ENCODE measurements at regions not wholly inside any gene's neighbourhood (a gene's known extent, or its start where the extent isn't known, plus 50 kb on each side); places are given as distances from the start of the nearest gene placed in this dataset.
A peak's percentile ranks its signal among the peaks of the same experiment; 100 is the strongest.

DNA sequence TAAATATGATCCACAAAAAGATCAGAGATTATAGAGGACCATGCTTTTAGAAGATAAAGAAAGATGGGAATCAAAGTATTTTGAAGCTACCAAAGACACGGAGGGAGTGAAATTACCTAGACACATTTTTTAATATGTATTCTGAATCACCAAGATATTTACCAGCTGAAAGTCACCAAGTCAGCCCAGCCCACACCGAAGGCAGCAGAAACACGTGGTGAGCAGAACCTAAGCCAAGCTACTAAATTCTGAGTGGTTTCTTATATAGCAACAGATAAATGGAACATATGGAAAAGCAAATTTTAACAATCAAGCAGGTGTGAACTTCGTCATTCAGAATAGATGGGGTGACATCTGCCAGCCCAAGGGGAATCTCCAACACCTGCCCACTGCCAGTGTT lies 134.7 kb upstream of the AKR1E2 start:
- DNase-seq (ENCODE audit: low read depth, low spot score), result no peak

DNA sequence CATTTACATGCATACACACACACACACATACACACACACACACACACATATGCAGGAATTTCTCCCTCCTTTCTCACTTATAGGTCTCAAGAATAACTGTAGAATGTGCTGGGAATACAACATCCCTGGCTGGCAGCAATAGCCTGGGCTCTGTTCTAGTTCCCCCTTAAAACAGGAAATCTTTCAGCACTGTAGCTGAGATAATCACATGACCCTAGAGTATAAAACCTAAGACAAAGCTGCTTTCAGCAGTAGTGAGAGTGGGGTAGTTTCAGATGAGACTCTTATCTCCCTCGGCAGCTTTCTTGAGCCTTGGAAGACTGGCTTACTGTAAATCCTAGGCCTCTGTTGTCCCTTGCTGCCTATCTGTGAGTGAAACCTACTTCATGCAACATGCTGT lies 137.4 kb upstream of the AKR1E2 start:
- DNase-seq (ENCODE audit: low read depth, low spot score), result no peak

DNA sequence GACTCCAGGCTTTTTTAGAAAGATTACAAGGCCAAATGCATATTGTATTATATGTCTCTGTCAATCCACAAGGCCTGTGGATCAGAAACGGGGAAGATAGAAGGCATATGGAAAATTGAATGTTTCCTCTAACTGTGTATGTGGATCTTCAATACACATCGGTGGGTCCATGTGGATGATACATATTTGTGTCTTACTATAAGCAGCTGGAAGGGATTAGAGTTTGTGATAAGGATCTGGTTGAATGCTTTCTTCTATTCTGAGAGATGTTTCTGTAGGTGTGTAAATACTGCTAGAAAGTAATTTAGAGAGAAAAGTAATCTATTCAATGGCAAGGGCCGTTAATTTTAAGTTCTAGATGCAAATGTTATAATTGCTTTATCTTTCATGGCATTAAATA lies 137.8 kb upstream of the AKR1E2 start:
- DNase-seq (ENCODE audit: low read depth, low spot score), result no peak

DNA sequence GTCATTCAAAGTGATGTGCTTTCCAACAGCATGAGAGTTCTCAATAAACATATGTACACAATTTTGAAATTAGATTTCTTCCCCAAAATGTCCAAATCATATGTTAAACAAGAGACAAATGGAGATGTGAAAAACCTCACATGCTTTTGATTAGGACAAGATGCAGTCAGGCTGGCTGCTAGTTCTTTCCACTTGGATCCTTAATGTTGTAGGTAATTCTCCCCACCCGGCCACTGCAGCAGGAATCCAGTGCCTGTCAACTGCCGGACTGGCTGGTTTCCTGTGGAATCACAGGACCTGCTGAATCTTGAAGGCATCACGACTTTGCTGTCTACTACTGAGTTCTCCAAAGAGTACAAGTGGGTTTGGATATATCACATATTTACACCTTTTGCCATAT lies 138.6 kb upstream of the AKR1E2 start:
- peak; percentile 11 for DNase-seq (ENCODE audit: low read depth, low spot score)

DNA sequence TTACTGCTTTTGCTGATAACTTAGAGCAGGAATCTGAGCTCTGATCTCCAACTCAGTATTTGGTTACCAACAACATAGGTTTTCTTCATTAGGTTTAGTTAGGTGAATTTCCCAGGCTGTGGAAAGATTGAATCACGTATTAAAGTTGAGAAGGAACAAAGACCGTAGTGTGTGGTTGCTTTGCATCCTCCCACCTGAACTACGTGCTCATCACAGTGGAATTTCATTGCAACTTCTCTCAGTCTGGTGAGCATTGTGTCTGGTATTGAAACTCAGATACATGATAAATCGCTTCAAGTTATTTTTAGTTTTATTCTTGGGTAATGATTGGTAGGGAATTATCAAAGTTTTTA lies 139.4 kb upstream of the AKR1E2 start:
- DNase-seq (ENCODE audit: low read depth, low spot score), result peak; percentile 89

DNA sequence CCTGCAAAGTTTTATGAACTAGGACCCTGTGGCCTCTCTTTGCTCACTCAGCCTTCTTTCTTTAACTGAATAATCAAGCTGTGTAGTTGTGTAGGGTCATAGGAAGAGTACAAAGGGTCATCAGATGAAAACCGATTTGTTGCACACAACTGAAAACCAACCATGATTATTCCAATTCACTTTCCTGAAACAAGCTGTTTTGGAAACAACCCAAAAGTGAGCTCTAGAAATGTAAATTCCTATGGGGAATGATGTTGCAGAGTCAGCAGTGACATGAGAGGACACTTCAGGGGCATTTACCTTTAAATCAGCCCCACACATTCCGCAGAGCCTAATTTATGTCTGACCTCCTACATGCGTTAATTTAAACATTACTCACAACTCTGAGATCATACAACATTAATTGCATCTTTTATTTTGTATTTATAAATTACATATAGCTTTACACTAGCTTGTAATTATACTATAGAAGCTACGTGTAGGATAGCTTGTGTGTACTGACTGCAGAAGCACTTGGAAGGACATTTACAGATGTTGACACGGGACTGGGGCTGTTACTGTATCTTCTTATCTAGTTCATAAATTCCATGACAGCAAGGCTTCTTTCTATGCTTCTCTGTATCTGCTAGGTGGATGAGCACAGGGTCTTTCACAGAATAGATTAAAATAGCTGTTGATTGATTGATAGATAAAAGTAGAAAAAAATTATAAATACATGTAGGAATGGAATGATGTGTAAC lies 139.9 kb upstream of the AKR1E2 start:
- DNase-seq (ENCODE audit: low read depth, low spot score), result no peak

DNA sequence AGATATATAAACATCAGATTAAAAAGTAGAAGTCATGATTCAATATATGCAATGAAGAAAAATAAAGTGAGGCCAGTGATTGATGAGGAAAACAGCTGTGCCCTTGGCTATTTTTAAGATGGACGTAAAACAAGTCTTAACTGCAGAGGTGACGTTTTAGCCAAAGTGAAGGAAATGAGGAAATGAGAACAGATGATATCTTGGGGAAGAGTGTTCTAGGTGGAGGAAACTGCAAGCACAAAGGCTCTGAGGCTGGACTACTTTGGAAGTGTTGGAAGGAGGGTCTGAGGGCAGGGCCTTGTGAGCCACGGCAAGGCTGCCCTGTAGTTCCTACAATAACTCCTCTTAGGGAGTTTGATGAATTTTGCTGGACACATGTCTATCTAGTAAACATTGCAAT lies 140.5 kb upstream of the AKR1E2 start:
- no peak for DNase-seq (ENCODE audit: low read depth, low spot score)

DNA sequence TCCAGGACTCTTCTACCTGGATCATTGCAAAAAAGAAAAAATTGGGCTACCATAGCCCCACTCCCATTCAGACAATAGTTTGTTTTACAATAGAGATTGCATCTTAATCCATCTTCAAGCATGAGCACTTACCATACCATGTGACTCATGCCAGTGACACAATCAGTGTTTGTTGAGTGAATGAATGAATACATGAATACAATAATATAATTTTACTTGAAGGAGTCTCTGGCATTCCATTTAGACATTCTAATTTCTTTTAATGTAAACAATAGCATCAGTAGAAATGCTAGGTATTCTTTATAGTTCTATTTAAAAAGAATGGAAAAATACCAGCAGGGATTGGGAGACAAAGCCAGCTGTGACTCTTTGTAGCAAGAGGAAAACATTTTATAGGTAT lies 141.6 kb upstream of the AKR1E2 start:
- DNase-seq (ENCODE audit: low read depth, low spot score), result no peak

DNA sequence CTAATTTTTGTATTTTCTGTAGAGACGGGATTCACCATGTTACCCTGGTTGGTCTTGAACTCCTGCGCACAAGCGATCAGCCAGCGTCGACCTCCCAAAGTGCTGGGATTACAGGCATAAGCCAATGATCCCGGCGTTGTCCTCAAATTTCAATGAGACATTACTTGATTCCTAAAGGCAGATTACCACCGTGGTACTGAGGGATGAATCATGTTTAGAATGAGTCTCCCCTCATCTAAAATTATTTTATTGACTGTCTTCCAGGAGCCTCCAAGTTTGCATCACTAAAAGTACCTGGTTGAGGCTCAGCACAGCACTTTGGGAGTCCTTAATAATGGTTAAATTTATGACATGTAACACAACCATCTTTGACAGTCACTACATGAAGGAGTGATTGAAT lies 142.2 kb upstream of the AKR1E2 start:
- DNase-seq (ENCODE audit: low read depth, low spot score), result no peak

DNA sequence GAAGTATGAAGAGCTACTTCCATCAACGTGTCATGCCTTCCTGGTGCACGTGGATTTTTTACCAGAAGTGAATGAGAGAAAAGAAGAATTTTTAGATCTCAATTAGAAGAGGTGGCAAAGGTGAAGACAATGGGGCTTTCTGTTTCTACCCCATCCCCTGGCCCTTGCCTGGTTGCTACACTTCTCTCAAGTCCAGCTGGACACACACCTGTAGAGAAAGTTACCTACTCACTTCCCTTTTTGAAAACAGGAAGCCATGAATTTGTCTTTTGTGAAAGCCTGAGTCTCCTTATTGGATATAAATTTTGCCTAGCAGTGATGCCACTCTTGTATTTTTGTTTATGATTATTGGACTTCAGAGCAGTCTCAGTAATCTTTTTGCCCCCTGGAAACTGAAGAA lies 142.9 kb upstream of the AKR1E2 start:
- DNase-seq (ENCODE audit: low read depth, low spot score), result no peak

DNA sequence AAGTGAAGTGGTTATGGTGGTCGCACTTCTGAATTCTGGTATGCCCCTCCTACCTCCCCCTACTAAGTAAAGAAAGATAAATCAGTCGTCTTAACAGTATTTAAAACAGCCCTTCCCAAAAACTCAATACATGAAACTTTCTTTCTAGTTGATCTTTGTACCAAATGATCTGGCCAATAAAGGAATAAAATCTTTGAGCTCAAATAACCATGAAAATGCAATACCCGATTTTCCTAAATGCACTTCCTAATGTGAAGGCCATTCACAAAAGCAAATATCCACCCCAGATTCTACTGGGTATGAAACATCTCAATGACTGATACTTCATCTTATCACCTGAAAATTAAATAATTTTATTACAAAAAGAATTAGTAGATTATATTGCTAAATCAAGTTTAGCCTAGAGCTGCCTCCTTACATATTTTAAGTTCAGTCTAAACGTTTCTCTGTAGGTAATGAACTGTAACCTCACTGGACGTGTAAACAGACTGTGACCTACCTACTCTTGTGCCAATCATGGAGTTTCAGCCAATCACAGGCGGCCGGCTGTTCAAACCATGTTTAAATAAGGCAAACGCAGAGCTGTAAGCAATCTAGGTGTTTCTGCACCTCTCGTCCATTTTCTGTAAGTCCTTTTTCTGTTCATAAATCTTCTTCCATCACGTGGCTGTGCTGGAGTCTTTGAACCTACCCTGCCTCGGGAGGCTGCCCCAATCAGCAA lies 146.9 kb upstream of the AKR1E2 start:
- DNase-seq (ENCODE audit: low read depth, low spot score), result no peak

DNA sequence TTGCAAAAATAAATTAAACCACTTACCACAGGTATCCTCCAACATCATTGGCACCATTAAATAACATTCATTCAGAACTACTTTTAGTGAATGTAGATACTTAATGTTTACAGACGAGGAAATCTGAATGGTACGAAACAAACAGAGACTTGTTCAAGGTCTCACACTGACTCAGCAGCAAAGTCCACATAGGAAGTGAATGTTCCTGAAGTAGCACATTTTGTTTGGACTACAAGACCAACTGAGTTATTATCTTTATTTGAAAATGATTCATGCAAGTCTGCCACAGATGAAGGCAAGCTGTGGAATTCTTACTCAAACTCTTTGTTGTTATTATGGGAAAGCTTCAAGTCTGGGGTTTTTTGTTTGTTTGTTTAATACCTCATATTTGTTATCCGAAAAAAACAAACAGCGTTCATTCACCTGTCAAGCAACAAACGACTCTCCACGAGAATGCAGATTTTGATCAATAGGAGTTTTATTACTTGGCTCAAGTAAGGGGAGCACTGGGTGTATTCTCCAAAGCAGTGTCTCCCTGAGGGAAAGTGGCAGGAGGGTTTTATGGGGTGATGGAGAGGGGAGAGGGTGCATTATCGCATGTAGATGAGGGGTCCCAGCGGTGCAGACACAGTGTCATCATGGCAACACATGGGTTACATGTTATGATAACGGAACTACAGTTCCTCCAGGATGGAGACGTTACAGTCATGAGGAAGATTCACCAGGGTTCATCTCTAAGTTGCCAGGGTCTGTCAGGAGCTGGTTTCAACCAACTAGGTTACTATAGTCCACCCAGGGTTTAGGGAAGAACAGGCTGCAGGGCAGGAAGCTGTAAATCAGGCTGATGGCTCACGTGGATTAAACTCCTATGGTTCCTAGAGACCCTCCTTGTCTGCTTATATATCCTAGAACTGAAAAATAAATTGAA lies 147.7 kb upstream of the AKR1E2 start:
- peak; percentile 63 for DNase-seq (ENCODE audit: low read depth, low spot score)

DNA sequence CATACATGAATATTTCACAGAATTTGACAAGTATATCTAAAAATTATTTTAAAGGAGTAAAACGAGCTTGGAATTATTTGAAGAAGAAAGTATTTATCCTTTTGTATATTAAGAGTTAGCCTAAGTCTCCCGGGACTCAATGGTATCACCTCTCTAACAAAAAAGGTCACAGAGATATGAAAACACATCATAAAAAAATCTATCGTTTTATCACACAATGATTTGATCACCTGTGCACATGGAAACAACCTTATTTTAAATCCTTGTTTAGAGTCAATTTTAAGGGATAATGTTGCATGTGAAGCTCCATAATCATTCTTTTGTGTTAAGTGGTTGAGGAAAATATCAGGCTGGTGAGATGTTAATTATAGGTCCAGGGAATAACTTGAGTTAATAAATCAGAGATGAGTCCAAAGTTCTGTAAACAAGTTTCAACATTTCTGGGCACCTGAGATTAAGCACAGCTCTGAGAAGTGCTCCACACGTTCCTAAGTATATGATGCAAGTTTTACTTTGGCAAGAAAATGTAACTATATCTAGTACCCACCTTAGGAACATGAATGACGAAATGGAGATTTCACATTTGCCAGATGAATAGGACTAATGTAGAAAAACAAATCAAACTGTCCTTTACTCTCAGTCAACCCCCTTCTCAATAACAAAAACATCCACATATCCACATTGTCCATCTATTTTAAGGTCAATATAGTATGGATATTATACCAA lies 148.5 kb upstream of the AKR1E2 start:
- DNase-seq (ENCODE audit: low read depth, low spot score), result peak; percentile 14

DNA sequence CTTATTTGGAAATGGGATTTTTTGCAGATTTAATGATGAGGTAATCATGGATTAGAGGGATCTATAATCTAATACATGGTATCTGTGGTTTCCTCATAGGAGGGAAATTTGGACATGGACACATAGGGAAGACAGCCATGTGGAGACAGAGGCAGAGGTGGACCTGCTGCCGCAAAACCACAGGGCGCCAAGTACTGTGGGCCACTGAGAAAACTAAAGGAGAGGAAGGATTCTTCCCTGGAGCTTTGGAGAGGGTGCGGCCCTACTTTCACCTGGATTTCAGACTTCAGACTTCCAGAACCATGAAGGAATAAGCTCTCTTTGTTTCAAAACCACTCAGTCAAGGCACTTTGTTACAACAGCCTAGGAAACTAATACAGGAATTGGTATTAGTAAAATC lies 149.4 kb upstream of the AKR1E2 start:
- DNase-seq (ENCODE audit: low read depth, low spot score), result no peak

DNA sequence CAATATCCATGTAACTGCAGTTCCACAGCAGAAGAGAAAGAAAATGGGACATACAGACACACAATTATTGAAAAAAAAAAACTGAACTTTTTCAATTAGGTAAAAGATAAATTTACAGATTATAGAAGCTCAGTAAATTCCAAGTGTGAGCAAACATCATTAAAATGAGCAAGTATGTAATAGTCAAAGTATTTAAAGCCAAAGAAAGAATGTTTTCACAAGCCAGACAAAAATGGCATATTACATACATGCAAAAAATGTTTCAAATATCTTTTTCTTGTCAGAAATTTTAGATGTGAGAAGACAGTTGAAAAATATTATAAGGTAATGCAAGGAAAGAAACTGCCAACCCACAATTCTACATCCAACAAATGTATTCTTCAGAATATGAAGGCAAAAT lies 150.2 kb upstream of the AKR1E2 start:
- DNase-seq (ENCODE audit: low read depth, low spot score), result no peak

DNA sequence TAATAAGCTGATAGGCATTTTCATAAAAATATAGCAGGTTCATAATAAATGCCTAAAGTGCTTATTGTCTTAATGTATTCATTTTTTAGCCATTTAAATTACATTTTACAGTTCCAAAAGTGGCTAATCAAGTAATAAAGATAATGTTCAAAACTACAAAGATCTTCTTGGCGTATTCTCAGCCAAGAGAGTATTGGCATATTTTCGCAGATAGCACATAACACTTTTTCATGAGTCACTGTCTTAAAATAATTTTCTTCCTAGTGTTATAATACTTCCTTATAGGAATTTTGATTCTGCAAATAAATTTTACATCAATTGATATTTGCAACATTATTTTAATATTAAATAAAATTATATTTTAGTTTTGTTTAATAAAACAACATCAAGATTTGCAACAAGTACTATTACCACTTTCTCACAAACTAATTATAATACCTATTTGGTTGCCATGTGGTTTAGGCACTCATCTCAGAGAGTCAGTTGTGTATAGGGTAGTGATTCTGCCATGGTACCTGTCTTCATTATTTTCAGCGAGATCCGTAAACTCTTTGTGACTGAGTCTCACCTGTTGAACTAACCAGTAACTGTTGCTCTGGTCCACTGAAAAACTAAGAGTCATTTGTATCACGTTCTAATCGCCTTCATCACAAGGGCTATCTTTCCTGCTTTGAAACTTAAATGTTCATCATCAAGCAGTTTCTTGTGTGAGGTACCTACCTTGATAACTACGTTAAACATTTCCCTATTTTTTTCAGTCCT lies 152.5 kb upstream of the AKR1E2 start:
- no peak for DNase-seq (ENCODE audit: low read depth, low spot score)

DNA sequence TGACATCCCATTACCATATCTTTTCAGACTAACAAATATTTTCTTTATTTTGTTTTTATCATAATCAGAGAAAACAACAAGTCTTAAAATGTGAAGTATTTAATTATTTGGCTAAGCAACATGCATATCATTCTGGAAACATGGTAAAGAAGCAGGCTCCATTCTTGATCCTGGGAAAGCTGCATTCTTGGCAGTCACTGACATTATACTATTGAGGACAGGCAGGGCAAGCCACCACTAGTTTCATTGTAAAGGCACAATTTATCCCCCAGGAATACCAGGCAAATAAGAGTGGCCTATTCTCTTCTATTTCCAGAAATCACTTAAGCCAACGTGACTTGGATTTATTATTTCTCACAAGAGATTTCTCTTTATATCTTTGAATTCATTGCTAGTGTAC lies 153.8 kb upstream of the AKR1E2 start:
- peak; percentile 20 for DNase-seq (ENCODE audit: low read depth, low spot score)

DNA sequence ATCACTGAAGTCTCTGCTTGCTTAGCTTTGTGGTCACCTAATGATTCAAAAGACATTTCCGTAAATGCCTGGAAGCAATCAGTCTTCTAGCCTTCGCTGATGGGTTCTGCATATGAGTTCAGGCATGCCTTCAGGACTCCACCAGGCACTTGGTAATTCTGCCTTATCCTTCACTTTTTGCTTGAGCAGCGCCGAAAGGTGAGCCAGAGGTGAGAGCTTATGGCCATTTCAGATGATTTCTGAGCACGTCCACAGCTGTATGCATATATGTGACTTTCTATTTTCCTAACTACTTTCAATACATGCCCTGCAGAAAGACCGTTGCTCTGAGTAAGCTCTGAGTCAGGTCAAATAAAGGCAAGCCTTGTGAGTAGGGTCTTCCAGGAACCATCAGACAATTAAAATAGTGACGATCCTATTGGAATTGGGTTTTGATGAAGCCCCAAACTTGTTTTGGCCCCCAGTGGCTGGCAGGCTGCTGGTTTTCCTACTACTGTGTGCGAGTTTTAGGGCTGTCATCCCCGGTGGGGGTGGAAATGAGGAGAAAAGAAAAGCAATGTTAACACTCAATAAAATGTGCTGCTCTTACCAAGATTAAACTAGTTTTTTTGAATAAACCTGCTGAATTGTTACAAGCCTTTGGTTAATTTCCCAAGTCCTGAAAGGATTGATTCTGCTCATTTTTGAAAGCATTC lies 154.4 kb upstream of the AKR1E2 start:
- DNase-seq (ENCODE audit: low read depth, low spot score), result peak; percentile 59

DNA sequence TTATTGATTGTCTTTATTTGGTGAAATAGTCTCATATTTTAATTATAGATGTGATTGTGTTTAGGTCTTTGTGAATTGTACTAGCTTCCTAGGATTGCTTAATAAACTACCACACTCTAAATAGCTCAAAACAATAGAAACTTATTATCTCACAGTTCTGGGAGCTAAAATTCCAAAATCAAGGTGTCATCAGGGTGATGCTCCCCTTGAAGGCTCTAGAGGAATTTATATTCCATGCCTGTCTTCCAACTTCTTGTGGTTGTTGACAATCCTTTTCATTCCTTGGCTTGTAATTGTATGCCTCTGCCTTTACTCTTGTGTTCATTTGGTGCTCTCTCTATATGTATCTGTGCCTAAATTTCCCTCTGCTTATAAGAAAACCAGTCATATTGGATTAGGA lies 155.3 kb upstream of the AKR1E2 start:
- peak; percentile 39 for DNase-seq (ENCODE audit: low read depth, low spot score)

DNA sequence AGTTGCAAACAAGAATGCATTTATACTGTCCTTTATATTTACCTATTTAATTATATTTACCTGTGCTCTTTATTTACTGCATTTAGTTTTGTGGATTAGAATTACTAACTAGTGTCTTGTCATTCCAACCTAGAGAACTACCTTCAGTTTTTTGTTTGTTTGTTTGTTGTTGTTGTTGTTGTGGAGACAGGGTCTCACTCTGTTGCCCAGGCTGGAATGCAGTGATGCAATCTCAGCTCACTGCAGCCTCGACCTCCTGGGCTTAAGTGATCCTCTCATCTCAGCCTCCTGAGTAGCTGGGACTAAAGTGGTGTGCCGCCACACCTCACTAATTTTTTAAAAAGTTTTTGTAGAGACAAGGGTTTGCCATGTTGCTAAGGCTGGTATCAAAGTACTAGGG lies 156.4 kb upstream of the AKR1E2 start:
- no peak for DNase-seq (ENCODE audit: low read depth, low spot score)

All from astrocyte of the hippocampus (primary cell).